Erythroblast (primary cell): ENCODE measurements at regions not wholly inside any gene's neighbourhood (a gene's known extent, or its start where the extent isn't known, plus 50 kb on each side); places are given as distances from the start of the nearest gene placed in this dataset.
A peak's percentile ranks its signal among the peaks of the same experiment; 100 is the strongest.

ENCODE experiments used
- DNase-seq, 2 experiments: peaks; one replicate each; lab custom pipeline; 2025; lab: John Stamatoyannopoulos, UW
- GATA1 ChIP-seq: IDR thresholded peaks from 2 replicates; pipeline ENCODE4 v1.6.1; 2011; ENCODE audit warnings: low read depth, mild to moderate bottlenecking, control low read depth, low read length, moderate library complexity
- POLR2A ChIP-seq: IDR thresholded peaks from 2 replicates; pipeline ENCODE4 v1.6.1; 2011; ENCODE audit warnings: mild to moderate bottlenecking, low read length

DNA sequence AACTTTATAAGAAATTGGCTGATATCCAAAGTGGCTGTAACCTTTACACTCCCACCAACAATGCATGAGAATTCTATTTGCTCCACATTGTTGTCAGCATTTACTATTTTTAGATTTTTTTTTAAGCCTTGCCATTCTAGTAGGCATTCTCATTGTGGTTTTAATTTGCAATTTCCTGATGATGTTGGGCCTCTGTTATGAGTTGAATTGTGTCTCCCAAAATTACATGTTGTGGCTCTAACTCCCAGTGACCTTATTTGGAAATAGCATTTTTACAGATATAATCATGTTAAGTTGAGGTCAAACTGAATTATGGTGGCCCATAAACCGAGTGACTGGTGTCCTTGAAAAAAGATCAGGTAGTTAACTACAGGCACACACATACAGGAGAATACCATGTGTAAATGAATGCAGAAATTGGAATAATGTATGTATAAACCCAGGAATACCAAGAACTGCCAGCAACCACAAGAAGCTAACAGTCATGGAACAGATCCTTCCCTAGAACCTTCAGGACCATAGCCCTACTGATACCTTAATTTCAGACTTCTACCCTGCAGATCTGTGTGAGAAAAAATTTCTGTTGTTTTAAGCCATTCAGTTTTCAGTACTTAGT, 348.8 kb upstream of the DAB1 start:
- no peak for DNase-seq
- TF ChIP-seq GATA1 (no peak), POLR2A (no peak)

- peak in 1 of 2 experiments; percentile 1 for DNase-seq
Observed at GRCh38 chr1:57770772-57771171, 346.9 kb upstream of the DAB1 start.

DNA sequence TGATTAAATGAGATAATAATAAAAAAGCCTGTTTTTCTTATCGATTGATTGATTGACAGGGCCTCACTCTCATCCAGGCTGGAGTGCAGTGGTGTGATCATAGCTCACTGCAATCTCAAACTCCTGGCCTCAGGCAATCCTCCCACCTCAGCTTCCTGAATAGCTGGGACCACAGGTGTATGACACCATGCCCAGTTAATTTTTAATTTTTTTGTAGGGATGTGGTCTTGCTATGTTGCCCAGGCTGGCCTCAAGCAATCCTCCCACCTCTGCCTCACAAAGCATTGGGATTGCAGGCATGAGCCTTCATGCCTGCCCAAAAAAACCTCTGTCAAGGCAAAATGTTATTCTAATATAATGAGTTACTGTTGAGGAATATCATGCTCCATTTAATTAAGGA, 346.4 kb upstream of the DAB1 start:
- TF ChIP-seq POLR2A: no peak
- TF ChIP-seq GATA1: no peak
- DNase-seq: no peak

More at GRCh38 chr1:57770772-57771171, 346.9 kb upstream of the DAB1 start:
- TF ChIP-seq GATA1: no peak
- TF ChIP-seq POLR2A: no peak

DNA sequence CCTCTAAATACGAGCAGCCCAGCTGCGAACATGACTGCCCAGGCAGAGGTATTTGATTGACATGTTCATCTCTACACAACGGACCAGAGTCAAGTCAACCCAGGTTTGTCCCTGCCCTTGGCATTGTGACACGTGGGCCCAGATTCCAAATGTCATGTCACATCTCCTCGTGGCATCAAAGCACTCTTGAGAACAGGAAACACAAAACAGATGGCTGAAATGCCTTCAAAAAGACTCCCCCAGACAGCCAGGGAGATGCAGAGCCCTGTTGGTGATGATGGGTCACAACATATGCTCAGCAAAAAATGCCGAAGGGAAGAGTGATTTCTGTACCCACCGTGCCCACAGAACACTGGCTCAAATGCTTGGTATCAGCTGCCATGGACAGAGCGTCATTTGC, 337.8 kb upstream of the DAB1 start:
- DNase-seq: no peak
- TF ChIP-seq GATA1 (no peak), POLR2A (no peak)

DNA sequence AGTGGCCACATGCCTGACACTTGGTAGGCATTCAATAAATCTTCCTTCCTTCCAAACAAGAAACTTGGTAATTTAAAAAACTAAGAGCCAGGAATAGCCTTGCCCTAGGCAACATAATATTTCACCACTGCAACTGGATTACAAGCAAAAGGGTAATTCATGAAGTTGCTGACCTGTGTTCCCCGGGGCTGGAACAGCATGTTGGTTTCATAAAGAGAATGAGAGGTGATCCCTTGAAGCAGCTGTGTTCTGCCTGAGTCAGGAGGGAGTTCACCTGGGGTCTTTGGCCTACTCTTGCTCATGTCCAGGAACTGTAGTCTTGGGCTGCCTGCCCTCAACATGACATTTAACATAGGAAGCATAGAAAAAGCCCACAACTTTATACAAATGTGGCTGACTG, 329.0 kb upstream of the DAB1 start:
- TF ChIP-seq GATA1 (no peak), POLR2A (no peak)

GRCh38 chr1:57748719-57749118, 324.9 kb upstream of the DAB1 start:
- no peak for DNase-seq
- no peak for TF ChIP-seq POLR2A
- TF ChIP-seq GATA1: no peak

More for the DNA sequence above, 329.0 kb upstream of the DAB1 start:
- no peak for DNase-seq

GRCh38 chr1:57747818-57748217, 324.0 kb upstream of the DAB1 start:
- TF ChIP-seq POLR2A: no peak
- no peak for TF ChIP-seq GATA1
- DNase-seq: no peak

DNA sequence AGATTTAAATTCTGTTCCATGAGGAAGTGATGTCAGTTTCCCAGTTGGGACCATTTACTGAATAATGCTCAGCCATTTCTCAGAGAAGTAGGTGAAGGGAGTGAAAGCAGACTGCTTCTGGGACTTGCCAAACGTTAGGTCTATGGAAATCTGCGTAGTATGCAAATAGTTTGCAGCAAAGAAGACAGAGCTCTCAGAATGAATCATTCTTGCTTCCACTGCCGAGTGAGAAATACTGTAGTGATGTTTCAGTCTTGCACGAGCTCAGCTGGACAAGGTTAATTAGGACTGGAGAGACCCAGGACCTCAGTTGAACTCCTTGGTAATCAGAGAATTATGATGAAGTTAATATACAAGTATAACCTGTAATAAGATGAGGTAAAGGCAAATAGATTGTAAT, 317.7 kb upstream of the DAB1 start:
- no peak for DNase-seq
- TF ChIP-seq GATA1: no peak
- TF ChIP-seq POLR2A: no peak

DNA sequence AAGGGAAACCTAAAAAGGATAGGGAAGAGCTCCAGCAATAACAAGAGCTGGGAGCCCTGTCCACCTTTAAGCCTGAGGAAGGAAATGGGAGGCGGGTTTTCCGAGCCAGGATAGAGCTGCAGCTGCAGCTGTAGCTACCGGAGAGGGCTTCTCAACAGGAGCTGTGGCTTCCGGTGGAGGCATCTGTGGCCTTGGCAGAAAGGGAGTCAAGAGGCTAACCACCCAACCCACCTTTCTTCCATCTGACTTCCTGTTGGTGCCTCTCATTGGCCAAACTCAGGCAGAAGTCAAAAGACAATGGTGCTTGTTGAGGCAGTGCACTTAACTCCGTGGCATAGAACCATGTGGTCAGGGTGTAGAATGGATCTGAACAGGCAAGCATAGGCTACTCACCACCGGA, 313.1 kb upstream of the DAB1 start:
- DNase-seq: no peak
- no peak for TF ChIP-seq POLR2A
- no peak for TF ChIP-seq GATA1

DNA sequence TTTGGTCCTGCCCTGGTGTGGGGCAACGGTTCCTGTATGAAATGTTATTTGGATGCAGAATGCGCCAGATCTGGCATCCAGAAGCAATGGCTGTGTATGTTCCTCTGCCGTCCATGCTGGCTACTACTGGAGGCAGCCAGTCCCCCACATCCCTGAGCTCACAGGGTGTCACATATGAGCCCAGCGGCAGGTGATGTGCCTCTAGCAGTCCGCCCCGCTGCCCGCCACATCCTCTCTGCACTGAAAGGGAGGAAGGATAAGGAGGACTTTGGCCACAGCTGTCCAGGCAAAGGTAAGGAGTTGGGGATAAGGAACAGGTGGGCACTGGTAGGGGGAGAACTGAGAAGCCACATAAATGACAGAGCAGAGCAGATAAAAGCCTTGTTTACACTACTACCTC, 305.3 kb upstream of the DAB1 start:
- no peak for DNase-seq

GRCh38 chr1:57727121-57727520, 303.3 kb upstream of the DAB1 start:
- no peak for TF ChIP-seq GATA1
- TF ChIP-seq POLR2A: no peak
- DNase-seq: no peak

More for the DNA sequence above, 305.3 kb upstream of the DAB1 start:
- TF ChIP-seq GATA1 (no peak), POLR2A (no peak)

DNA sequence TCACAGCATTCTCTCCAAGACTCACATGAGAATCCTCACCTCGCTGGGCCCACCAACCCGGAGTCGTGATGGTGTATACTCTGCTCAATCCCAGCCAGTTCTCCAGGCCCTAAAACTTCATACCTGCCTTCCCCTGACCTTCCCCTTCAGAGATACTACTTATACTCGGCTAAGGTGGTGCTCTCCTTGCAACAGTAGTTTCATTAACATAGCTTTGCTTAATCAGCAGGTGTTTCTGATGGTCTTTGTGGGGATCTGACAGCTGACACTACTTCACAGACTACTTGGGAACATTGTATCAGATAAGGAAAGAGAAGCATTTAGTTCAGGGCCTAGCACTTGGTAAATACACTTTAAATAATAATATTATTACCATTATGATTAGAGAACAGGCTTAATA, 301.5 kb upstream of the DAB1 start:
- no peak for TF ChIP-seq POLR2A
- TF ChIP-seq GATA1: no peak

GRCh38 chr1:57724535-57724934, 300.7 kb upstream of the DAB1 start:
- no peak for DNase-seq

More for the DNA sequence above, 301.5 kb upstream of the DAB1 start:
- DNase-seq: no peak

GRCh38 chr1:57722285-57722978, 298.6 kb upstream of the DAB1 start:
- no peak for DNase-seq
- no peak for TF ChIP-seq GATA1

More at GRCh38 chr1:57724535-57724934, 300.7 kb upstream of the DAB1 start:
- no peak for TF ChIP-seq POLR2A
- no peak for TF ChIP-seq GATA1

DNA sequence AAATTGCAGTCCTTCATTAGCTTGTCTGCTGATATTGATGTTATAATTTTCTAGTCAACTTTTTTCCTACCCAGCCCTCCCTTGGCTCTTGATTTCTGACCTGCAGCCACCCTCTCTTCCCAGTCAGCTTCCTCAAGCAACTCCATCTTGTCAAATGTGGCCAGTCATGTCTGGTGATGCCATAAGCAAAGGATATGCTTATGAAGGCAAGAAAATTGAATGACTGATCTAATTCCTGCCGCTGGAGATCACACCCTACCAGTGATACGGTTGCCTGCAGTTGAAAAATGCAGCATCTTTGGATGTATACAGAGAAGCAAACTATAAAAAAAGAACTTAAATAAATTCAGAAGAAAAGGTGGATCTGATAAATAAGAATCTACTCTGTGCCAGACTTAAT, 297.1 kb upstream of the DAB1 start:
- no peak for TF ChIP-seq POLR2A
- TF ChIP-seq GATA1: no peak
- DNase-seq: no peak
